NCI-H2196 treated with DMSO at 0.1 percent for 48 hours (cell line): ENCODE measurements at regions not wholly inside any gene's neighbourhood (a gene's known extent, or its start where the extent isn't known, plus 50 kb on each side); places are given as distances from the start of the nearest gene placed in this dataset.
"Not testable (repeated sequence)": the region's sequence is repeated elsewhere in the genome, so short reads cannot be mapped to it uniquely, and the experiment has no call there.

Experiments used
- DNase-seq: peaks from one replicate; lab custom pipeline; 2025; ENCODE audit not compliant: unreplicated experiment; lab: John Stamatoyannopoulos, UW

GRCh38 chr4:177232473-177232872 lies 77.2 kb upstream of the NEIL3 start:
- no peak for DNase-seq

- DNase-seq = no peak
Observed at GRCh38 chr4:177235026-177235425, 74.6 kb upstream of the NEIL3 start.

- DNase-seq = no peak
Observed at GRCh38 chr4:177236886-177237285, 72.8 kb upstream of the NEIL3 start.

- DNase-seq = no peak
Observed at GRCh38 chr4:177237291-177237690, 72.4 kb upstream of the NEIL3 start.

GRCh38 chr4:177239477-177239876 lies 70.2 kb upstream of the NEIL3 start:
- no peak for DNase-seq

- no peak for DNase-seq
Observed at GRCh38 chr4:177239878-177240277, 69.8 kb upstream of the NEIL3 start.

- DNase-seq = no peak
Observed at GRCh38 chr4:177242651-177243286, 66.9 kb upstream of the NEIL3 start.

GRCh38 chr4:177246641-177247584 lies 62.8 kb upstream of the NEIL3 start:
- DNase-seq = no peak

- DNase-seq = no peak
Observed at GRCh38 chr4:177250056-177250696, 59.5 kb upstream of the NEIL3 start.

GRCh38 chr4:177251237-177251636 lies 58.4 kb upstream of the NEIL3 start:
- DNase-seq = no peak

- no peak for DNase-seq
Observed at GRCh38 chr4:177255359-177255758, 54.3 kb upstream of the NEIL3 start.

- DNase-seq = no peak
Observed at GRCh38 chr4:177256950-177257349, 52.7 kb upstream of the NEIL3 start.

GRCh38 chr4:177259466-177259865 lies 50.2 kb upstream of the NEIL3 start:
- DNase-seq = not testable (repeated sequence)
